Breast epithelium (tissue), 3 donors: ENCODE measurements at regions not wholly inside any gene's neighbourhood (a gene's known extent, or its start where the extent isn't known, plus 50 kb on each side); places are given as distances from the start of the nearest gene placed in this dataset.

Experiments
- POLR2A ChIP-seq: fragments of 450-650 bp; IDR thresholded peaks from one replicate; pipeline ENCODE4 v1.6.1; 2016; ENCODE audit warnings: antibody characterized with exemption, mild to moderate bottlenecking, moderate library complexity
- POLR2AphosphoS5 ChIP-seq, 3 donors: sonication (generic); formaldehyde crosslinking; IDR thresholded peaks; one replicate each; pipeline ENCODE4 v1.6.1; 2017; ENCODE audit warnings: antibody characterized with exemption in 3 of 3
- TF ChIP-seq, protein P1 (sequence below), 3 donors: fragments of 450-650 bp; IDR thresholded peaks; one replicate each; pipeline ENCODE4 v1.5.1; 2016 to 2017; ENCODE audit warnings: antibody characterized with exemption in 3 of 3, mild to moderate bottlenecking in 3 of 3, moderate library complexity in 3 of 3

DNA sequence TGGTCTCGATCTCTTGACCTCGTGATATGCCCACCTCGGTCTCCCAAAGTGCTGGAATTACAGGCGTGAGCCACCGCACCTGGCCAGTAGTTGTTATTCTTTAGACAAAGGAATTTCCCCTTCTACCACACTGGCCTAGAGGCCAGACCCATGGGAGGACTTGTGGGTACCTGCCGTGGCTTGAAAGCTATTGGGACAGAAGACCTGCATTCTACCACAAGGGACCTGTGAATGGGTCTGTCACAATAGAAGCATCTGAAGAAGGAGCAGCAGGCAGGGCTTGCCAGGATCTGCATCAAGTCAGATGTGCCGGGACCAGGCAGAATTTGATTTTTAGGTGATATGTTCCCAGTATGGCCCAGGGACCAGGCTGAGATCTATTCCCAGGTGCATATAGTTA lies 356.9 kb downstream of the FGFR2 start:
- TF ChIP-seq POLR2AphosphoS5 (IDR thresholded peaks at IDR 0.05) (no peak), POLR2A (no peak)
- TF ChIP-seq, protein P1, sequence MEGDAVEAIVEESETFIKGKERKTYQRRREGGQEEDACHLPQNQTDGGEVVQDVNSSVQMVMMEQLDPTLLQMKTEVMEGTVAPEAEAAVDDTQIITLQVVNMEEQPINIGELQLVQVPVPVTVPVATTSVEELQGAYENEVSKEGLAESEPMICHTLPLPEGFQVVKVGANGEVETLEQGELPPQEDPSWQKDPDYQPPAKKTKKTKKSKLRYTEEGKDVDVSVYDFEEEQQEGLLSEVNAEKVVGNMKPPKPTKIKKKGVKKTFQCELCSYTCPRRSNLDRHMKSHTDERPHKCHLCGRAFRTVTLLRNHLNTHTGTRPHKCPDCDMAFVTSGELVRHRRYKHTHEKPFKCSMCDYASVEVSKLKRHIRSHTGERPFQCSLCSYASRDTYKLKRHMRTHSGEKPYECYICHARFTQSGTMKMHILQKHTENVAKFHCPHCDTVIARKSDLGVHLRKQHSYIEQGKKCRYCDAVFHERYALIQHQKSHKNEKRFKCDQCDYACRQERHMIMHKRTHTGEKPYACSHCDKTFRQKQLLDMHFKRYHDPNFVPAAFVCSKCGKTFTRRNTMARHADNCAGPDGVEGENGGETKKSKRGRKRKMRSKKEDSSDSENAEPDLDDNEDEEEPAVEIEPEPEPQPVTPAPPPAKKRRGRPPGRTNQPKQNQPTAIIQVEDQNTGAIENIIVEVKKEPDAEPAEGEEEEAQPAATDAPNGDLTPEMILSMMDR (IDR thresholded peaks at IDR 0.05), result no peak
